ENCODE measurements at regions not wholly inside any gene's neighbourhood (a gene's known extent, or its start where the extent isn't known, plus 50 kb on each side); places are given as distances from the start of the nearest gene placed in this dataset.

- H3K4me3 Mint-ChIP-seq: no peak overlapping the region
- H3K36me3 Mint-ChIP-seq: no peaks in the 10 kb centered on the region
- peaks cover 3 to 7% (median 4%) of the 10 kb centered on the region in 3 donors for H3K9me3 Mint-ChIP-seq
- H3K4me1 Mint-ChIP-seq: no peaks in the 10 kb centered on the region
- no peak overlapping the region for H3K27ac Mint-ChIP-seq
- peaks cover 6% of the 10 kb centered on the region for H3K27me3 Mint-ChIP-seq
Measured at GRCh38 chr7:10912077-10912476, 61.6 kb upstream of the PHF14 start.

DNA sequence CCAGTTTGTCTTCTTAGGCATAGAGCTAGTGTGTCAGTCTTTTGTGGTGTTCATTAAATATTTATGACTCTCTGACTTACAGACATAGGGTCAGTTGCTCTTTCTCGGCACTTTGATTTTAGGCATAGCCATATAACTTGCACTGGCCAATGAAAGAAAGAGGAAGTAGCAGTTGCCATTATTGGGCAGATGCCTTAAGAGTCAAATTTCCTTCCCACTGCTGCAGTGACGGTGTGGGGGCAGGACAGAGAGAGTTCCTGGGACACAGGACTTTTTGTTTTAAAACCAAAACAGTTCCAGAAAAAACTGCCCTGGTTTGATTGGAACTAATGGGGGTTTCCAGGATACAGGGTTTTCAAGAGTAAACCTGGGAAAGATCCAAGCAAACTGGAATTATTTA lies 60.2 kb upstream of the PHF14 start:
- Mint-ChIP-seq H3K9me3 (peaks cover 3 to 7% (median 4%) of the 10 kb centered on the region in 3 donors), H3K27me3 (peaks cover 8% of the 10 kb centered on the region), H3K4me1 (no peaks in the 10 kb centered on the region), H3K36me3 (no peaks in the 10 kb centered on the region), H3K4me3 (no peak overlapping the region), H3K27ac (no peak overlapping the region)

GRCh38 chr7:10918093-10918590 lies 55.5 kb upstream of the PHF14 start:
- no peak overlapping the region for H3K4me3 Mint-ChIP-seq
- no peaks in the 10 kb centered on the region for H3K36me3 Mint-ChIP-seq
- H3K27me3 Mint-ChIP-seq: peaks cover 8% of the 10 kb centered on the region
- no peaks in the 10 kb centered on the region for H3K4me1 Mint-ChIP-seq
- H3K27ac Mint-ChIP-seq: no peak overlapping the region
- no peaks in the 10 kb centered on the region for H3K9me3 Mint-ChIP-seq

GRCh38 chr7:10919923-10920322 lies 53.7 kb upstream of the PHF14 start:
- Mint-ChIP-seq H3K4me1 (peaks cover 0 to 2% (median 0%) of the 10 kb centered on the region in 3 donors), H3K36me3 (peaks cover 2% of the 10 kb centered on the region), H3K27ac (no peak overlapping the region), H3K9me3 (no peaks in the 10 kb centered on the region), H3K4me3 (no peak overlapping the region), H3K27me3 (peaks cover 4% of the 10 kb centered on the region)

Data from IgD-negative memory B cell (primary cell).